ENCODE measurements at regions not wholly inside any gene's neighbourhood (a gene's known extent, or its start where the extent isn't known, plus 50 kb on each side); places are given as distances from the start of the nearest gene placed in this dataset.

DNA sequence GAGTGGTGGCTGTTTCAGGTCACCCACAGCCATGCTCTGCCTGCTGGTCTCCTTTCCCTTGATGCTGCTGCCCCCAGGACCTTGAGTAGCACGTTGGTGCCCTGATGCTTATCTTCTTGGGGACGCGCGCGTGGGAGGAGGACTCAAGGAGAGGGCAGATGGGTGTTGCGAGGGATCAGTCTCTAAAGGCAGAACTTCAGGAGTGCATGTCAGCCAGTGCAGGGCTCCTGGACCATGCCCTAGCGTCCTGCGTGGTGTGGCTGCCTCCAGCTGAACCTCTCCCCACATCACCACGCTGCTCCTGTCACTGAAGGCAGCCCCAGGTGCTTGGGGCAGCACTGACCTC, 62.5 kb upstream of the GLI2 start:
- Histone ChIP-seq H3K36me3 (no peaks in the 10 kb centered on the region), H3K9me3 (no peaks in the 10 kb centered on the region), H3K4me1 (no peaks in the 10 kb centered on the region), H3K27me3 (peaks cover 14 to 22% (median 20%) of the 10 kb centered on the region in 3 donors), H3K4me3 (no peak overlapping the region), H3K27ac (no peak overlapping the region)
- ATAC-seq (no peak), DNase-seq (no peak)
- TF ChIP-seq POLR2A (IDR thresholded peaks at IDR 0.05) = no peak
- TF ChIP-seq, protein P1, sequence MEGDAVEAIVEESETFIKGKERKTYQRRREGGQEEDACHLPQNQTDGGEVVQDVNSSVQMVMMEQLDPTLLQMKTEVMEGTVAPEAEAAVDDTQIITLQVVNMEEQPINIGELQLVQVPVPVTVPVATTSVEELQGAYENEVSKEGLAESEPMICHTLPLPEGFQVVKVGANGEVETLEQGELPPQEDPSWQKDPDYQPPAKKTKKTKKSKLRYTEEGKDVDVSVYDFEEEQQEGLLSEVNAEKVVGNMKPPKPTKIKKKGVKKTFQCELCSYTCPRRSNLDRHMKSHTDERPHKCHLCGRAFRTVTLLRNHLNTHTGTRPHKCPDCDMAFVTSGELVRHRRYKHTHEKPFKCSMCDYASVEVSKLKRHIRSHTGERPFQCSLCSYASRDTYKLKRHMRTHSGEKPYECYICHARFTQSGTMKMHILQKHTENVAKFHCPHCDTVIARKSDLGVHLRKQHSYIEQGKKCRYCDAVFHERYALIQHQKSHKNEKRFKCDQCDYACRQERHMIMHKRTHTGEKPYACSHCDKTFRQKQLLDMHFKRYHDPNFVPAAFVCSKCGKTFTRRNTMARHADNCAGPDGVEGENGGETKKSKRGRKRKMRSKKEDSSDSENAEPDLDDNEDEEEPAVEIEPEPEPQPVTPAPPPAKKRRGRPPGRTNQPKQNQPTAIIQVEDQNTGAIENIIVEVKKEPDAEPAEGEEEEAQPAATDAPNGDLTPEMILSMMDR (IDR thresholded peaks at IDR 0.05 in 4 of 5, conservative IDR thresholded peaks at IDR 0.05 in 1 of 5) = no peak
- intact Hi-C loops (cut with DNase I; ENCODE audit: low total_unique reads) (loop anchor here (10.0 kb wide), 2 partner anchors 228 to 418 kb away; partner anchors contain the start of gene RALB), in situ Hi-C loops (cut with MboI; ENCODE audit: low sequenced_read_pairs in 4 of 4) (loop anchor here in 1 of 4 donors (10.0 kb wide), 1 partner anchor 118 kb away; no protein-coding TSS in a partner anchor)

DNA sequence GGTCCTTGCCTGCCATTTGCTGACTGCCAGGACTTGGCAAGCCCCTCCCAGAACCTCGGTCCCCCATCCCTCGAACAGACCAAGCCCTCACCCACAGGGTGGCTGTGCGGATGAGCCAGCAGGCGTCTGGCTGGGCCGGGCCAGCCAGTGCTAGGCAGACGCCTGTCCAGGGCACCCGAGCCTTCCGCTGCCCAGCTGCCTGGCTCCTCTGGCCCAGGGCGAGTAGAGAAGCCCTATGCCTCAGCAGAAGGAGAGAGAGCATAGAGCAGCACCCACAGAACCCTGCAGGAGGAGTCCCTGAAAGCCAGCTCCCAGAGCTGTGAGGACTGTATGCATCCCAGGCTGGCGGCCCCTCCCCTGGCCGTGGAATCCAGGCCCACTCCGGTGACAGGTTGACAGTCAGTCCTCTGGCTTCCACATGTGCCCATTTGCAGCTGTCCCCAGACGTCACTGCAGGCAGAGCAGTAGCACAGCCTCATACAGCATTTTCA, 62.1 kb upstream of the GLI2 start:
- Histone ChIP-seq H3K4me1 (no peaks in the 10 kb centered on the region), H3K36me3 (no peaks in the 10 kb centered on the region), H3K4me3 (no peak overlapping the region), H3K27ac (no peak overlapping the region), H3K9me3 (no peaks in the 10 kb centered on the region), H3K27me3 (peaks cover 14 to 21% (median 20%) of the 10 kb centered on the region in 3 donors)
- no peak for TF ChIP-seq POLR2A (IDR thresholded peaks at IDR 0.05)
- TF ChIP-seq, protein P1 (IDR thresholded peaks at IDR 0.05 in 4 of 5, conservative IDR thresholded peaks at IDR 0.05 in 1 of 5) = no peak
- intact Hi-C loops (cut with DNase I; ENCODE audit: low total_unique reads) (loop anchor here (10.0 kb wide), 2 partner anchors 229 to 419 kb away; partner anchors contain the start of gene RALB), in situ Hi-C loops (cut with MboI; ENCODE audit: low sequenced_read_pairs in 4 of 4) (loop anchor here in 1 of 4 donors (10.0 kb wide), 1 partner anchor 119 kb away; no protein-coding TSS in a partner anchor)
- ATAC-seq = no peak
- no peak for DNase-seq

DNA sequence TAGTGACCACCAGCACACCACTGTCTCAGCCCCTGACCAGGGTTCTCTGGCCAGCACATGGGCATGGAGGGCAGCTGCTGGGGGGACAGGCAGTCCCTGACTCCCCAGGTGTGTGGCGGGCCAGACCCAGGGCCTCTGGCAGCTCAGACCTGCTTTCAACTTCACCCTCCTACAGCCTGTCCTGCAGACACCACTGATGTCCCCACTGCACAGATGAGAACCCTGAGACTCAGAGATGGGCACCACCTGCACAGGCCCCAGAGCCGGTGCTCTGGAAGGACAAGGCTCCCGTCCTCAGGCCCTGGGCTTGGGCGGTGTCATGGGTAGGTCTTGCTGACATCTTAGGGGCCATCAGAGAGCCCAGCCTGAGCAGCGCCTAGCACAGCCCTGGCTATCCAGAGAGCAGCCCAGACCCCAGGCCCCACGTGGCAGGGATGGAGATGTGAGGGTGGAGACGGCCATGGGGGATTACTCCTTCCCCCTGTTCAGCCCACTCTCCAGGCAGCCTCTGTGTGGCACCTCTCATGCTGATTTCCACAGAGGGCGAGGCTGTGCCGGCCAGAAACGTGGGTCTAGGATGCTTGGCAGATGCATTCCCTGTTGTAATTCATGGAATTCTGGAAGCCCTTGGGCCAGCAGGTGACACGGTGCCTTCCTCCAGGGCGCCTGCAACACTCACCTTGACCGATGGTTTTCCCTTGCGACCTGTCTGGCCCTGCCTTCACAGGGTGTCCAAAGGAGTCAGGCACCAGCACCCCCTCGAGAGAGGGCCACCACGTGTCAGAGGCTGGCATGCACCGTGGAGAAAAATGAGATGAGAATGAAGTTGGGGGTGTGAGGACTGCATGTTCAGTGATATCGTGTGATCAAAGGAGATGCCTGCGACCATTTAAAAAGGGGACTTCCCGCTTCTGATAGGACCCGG, 61.2 kb upstream of the GLI2 start:
- in situ Hi-C loops (cut with MboI; ENCODE audit: low sequenced_read_pairs in 4 of 4) = loop anchor here in 3 of 4 donors (5.0 to 25.0 kb wide), 4 partner anchors 120 to 962 kb away; no protein-coding TSS in a partner anchor
- no peak overlapping the region for H3K4me3 ChIP-seq
- H3K36me3 ChIP-seq = no peaks in the 10 kb centered on the region
- no peaks in the 10 kb centered on the region for H3K4me1 ChIP-seq
- H3K27me3 ChIP-seq = peaks cover 12 to 14% (median 12%) of the 10 kb centered on the region in 3 donors
- ATAC-seq = no peak
- TF ChIP-seq, protein P1 (IDR thresholded peaks at IDR 0.05 in 4 of 5, conservative IDR thresholded peaks at IDR 0.05 in 1 of 5) = no peak
- no peak for TF ChIP-seq POLR2A (IDR thresholded peaks at IDR 0.05)
- H3K27ac ChIP-seq = no peak overlapping the region
- intact Hi-C loops (cut with DNase I; ENCODE audit: low total_unique reads) = loop anchor here (1.0 to 10.0 kb wide), 5 partner anchors 107 to 420 kb away; partner anchors contain the start of gene RALB
- no peak for DNase-seq
- H3K9me3 ChIP-seq = no peaks in the 10 kb centered on the region

DNA sequence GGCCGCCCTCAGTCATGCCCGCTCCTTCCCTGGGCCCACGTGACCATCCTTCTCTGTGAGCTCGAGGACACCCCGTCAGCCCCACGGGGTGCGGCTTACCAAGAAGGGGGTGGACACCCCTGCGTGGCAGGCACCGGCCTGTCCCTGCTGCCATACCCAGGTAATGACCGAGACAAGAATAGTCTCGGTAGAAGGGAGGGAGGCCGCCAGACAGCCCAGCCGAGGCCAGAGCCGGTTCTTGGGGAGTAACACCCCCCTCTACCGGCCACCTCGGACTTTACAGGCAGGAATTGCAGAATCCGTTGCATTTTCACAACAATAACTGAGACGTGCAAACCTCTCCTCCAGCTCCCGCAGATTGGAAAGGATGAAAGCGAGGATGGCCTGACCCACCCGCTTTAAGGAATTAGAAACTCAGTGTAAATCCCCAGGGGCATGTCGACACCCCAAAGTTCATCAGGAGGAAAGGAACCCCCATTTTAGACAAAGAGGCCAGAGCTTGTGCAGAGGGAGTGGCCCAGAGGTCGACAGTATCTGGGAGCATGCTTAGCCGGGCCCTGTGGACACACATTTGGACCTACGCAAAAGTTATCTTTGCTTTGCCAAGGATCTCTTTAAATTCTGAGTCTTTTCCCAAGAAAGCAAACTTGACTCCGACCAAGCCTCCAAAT, 60.1 kb upstream of the GLI2 start:
- Histone ChIP-seq H3K9me3 (no peaks in the 10 kb centered on the region), H3K27me3 (peaks cover under 1 to 5% (median 3%) of the 10 kb centered on the region in 3 donors), H3K4me1 (peaks cover 0 to 3% of the 10 kb centered on the region in 2 donors), H3K27ac (no peak overlapping the region), H3K4me3 (no peak overlapping the region), H3K36me3 (no peaks in the 10 kb centered on the region)
- peak; percentile 32 to 76 for ATAC-seq
- in situ Hi-C loops (cut with MboI; ENCODE audit: low sequenced_read_pairs in 4 of 4) = loop anchor here in 3 of 4 donors (5.0 to 25.0 kb wide), 4 partner anchors 121 to 963 kb away; no protein-coding TSS in a partner anchor
- intact Hi-C loops (cut with DNase I; ENCODE audit: low total_unique reads) = loop anchor here (1.0 to 10.0 kb wide), 5 partner anchors 108 to 421 kb away; partner anchors contain the start of gene RALB
- peak; percentile 42 to 65 for DNase-seq
- TF ChIP-seq POLR2A (IDR thresholded peaks at IDR 0.05) = no peak
- TF ChIP-seq, protein P1 (IDR thresholded peaks at IDR 0.05 in 4 of 5, conservative IDR thresholded peaks at IDR 0.05 in 1 of 5) = peak; percentile 76 to 84 (median 80)
